HG02870 (cell line): ENCODE measurements at regions not wholly inside any gene's neighbourhood (a gene's known extent, or its start where the extent isn't known, plus 50 kb on each side); places are given as distances from the start of the nearest gene placed in this dataset.
"Not testable (repeated sequence)": the region's sequence is repeated elsewhere in the genome, so short reads cannot be mapped to it uniquely, and the experiment has no call there.

ENCODE experiments used
- ATAC-seq: cut with Tn5 transposase; IDR thresholded peaks from one replicate; pipeline ENCODE4 v1.9.1; 2021; ENCODE audit warnings: mild to moderate bottlenecking, moderate library complexity; ENCODE audit not compliant: unreplicated experiment

DNA sequence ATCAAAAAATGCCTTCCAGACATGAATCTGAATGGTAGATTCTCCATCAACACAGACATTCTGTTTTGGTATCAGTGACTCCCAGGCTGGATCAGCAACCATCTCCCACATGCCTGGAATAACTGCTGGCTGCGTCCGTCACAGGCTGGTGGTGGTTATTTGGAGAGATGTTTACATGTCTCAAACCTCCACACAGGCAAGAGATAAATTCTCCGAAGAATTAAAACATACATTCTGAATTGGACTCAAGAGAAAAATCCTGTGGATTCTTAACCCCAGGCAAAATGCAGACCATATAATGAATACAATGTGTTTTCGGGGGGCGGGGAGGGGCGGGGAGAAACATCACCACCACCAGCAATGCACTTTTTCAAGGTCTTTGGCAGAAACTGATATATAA, 108.2 kb downstream of the THBS2 start:
- no peak for ATAC-seq

DNA sequence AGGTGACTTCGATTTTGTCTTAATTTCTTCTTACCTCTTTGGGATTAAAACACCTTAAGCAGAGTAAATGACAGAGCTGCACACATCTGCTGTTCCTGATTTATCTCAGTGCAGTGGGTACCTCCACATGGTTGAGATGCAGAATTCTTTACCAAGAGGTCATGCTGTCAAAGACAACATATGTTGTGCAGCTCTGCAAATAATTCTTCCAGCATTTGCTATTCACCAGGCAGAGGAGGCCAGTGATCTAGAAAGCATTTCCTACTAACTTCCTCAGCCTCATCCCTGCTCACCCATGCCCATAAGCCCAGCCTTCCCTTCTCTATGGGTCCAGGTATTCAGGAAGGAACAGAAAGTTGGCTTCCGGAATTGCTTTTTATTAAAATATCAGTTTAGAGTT, 109.3 kb downstream of the THBS2 start:
- ATAC-seq: no peak

DNA sequence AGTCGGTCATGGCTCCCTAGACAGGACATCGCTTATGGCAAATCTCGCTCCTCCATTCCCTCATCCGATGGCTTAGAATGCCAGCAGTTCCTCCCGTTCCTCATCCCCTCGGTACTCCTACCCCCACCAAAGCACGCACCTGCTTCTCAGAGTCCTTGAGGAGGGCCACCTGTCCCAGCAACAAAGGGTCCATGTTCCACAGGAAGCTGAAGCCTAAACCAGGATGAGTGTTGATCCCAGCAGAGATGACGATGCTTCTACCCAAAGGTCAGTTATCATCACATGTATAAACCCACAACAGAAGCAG, 111.2 kb downstream of the THBS2 start:
- ATAC-seq: no peak

DNA sequence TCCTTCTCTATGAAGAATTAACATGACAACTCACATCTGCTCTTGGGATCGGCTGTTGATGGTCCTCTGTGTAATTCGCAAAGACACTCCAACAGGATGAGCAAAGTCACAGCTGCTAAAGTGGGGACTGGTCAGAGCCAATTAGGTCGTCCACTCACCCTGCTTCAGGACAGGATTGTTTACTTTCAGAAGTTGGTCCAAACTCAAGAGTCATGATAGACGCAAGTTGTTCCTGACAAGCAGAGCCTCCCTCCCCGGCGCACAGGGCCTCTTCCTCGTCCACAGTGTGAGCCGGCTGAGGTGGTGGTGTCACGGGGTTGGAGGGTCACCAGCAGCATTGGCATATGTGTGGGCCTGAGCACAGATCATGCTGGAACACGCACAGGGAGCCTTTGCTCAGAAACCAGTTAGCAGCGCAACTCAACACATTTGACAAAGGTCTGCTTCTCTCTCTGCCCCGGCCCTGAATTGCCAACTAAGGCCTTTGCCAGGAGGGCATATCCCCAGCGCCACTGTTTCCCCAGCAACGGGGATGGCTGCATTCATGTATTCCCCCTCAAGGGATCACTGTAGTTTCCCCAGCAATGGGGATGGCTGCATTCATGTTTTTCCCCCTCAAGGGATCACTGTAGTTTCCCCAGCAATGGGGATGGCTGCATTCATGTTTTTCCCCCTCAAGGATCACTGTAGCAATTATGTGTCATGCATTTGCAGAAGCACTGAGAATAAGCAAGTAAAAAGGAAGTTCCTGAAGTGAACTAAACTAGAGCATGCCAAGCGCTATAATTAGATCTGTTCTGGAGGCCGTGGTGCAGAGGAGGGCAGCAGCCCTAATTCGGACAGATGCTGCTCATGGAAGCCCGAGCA, 111.7 kb downstream of the THBS2 start:
- no peak for ATAC-seq

DNA sequence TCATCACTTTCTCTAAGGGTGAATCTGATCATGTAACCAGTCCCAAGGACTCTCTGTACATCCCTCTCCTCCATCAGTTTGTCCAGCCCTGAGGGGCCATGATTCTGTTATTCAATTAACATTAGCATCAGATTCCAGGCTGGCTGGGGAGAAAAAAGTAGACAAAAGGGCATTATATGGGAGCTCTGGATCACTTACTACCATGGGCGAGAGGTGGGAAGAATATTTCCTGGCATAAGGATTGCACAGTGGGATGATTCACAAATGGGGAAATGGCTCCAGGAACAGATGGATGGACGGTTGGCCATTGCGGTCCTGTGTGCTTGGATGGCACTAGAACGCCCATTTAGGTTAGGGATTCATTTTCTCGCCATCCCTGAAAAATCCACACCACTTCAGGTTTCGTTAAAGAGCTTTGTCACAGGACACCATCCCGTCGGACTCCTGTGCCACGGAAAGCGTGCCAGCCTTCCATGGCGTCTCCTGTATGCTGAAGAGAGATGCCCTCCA, 112.6 kb downstream of the THBS2 start:
- no peak for ATAC-seq

DNA sequence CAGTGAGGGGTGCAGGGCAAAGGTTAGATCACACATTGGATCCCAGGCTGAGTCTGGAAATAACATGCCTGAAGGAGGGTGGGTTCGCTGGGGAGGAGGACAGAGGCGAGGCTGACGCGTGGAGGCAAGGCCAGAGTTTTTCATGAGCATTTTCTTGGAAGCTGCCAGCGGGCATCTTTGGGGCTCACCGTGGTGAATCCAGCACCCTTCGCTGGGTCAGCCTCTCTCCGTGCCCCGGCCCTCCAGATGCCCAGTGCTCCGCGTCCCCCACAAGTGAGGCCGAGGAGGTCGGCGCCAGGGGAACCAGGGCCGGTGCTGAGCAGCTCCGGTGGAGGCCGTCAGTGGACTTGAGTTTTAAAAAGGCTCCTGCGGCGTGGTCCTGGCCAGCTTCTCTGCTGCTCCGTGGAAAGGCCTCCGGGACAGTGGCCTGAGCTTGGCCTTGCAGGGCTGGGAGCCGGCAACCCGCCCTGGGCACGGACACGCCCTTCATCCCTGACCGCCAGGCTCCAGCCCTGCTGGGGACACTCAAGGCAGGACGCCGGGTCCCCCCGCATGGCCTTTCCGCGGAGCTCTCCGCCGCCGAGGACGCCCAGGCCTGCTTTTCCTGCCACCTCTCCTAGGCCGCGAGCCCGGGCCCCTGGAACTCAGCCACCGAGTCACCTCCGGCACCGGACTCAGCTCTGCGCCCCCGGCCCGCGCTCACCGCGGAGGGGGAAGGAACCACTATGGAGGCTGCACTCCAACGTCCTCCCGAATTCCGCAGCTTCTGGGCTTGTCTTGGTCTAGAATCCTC, 114.3 kb downstream of the THBS2 start:
- ATAC-seq: no peak

DNA sequence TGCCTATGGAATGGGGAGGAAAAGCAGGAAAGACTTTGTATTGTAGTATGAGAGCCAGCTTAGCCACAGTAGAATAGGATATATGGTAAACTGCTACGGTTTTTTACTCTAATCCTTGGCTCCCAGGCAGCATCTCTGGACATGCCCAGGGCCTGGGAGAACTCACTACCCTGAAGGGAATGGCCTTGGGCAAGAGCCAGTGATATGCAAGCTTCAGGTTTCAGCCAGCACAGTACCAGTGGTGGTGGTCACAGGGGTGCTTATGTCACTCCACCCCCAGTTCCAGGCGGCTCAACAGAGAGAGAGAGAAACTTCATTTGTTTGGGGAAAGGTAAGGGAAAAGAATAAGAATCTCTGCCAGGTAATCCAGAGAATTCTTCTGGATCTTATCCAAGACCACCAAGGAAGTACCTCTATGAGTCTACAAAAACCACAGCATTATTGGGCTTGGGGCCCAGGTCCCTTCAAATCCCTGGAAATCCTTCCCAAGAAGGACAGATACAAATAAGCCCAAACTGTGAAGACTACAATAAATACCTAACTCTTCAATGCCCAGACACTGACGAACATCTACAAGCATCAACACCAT, 121.2 kb downstream of the THBS2 start:
- no peak for ATAC-seq

DNA sequence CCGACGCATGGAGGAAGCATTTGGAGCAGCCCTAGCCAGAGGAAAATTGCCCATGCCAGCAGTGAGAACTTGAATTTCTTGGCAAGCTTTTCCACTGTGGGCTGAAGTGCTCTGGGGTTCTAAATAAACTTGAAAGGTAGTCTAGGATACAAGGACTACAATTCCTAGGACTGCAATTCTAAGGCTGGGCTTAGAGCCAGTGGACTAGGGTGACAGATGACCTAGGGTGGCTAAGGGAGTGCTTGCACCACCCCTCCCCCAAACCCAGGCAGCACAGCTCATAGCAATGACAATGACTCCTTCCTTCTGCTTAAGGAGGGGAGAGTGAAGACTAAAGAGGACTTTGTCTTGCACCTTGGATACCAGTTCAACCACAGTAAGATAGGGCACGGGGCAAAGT, 122.3 kb downstream of the THBS2 start:
- no peak for ATAC-seq

DNA sequence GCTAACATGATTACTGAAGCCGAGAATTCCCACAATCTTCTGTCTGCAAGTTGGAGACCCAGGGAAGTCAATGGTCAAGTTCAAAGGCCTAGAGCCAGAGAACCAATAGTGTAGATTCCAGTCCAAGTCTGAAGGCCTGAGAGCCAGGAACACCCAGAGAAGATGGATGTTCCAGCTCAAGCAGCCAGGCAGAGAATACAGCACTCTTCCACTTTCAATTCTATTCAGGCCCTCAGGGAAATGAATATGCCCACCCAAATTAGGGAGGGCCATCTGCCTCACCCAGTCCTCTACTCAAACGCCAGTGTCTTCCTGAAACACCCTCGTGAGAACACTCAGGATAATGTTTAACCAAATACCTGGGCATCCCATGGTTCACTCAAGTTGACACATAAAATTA, 123.5 kb downstream of the THBS2 start:
- no peak for ATAC-seq

DNA sequence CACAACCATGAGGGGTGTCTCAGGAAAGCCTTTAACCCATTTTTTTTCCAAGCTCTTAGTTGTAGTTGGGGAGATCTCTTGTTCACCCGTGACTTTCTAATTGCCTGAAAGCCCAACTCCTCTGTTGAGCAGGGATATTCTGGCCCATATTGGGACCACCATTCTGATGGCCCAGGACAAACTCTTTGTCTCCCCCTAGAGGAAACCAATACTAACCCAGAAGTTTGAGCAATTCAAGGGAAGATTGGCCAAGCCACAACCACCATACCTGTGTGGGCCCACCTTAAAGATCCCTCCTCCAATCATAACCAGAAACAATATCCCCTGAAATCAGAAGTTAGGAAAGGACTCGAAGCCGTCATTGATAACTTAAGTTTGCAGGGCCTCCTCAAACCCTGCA, 132.6 kb downstream of the THBS2 start:
- ATAC-seq: no peak

DNA sequence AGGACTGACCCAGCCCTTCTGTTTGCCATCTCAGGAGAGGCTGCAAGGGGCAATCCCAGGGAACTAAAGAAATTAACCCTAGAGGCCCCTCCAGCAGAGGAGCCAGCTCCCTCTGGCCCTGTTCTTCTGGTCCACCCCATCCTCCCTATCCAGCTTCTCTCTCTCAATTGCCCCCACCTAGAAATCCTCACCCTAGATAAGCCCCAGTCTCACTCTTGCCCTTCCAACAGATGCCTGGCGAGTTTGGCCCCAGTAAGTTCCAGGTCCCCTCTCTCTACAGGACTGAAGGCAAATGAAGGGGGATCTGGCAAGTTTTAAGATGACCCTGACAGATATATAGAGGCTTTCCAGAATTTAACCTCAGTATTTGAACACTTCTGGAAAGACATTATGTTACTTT, 134.0 kb downstream of the THBS2 start:
- ATAC-seq: no peak

DNA sequence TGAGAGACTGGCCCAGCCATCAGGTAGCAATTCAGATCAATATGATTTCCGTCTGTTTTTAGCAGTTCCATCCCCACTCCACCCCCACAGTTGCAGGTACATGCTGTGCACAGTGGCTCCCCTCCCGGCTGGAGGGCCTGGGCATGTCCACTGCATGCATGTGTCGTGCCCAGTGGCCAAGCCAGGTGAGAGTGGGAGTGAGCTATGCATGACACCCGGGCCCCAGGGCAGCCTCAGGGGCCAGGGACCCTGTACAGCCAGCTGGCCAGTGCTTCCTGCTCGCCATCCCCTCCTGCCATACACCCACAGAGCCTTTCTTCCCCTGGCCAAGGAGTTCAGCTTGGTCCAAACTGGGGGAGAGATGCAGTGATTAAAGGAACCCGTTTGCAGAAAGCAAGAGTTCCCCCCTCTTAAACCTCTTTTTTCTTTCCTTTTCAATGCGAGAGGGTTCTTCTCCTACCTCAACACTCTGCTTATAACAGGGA, 135.3 kb downstream of the THBS2 start:
- no peak for ATAC-seq

DNA sequence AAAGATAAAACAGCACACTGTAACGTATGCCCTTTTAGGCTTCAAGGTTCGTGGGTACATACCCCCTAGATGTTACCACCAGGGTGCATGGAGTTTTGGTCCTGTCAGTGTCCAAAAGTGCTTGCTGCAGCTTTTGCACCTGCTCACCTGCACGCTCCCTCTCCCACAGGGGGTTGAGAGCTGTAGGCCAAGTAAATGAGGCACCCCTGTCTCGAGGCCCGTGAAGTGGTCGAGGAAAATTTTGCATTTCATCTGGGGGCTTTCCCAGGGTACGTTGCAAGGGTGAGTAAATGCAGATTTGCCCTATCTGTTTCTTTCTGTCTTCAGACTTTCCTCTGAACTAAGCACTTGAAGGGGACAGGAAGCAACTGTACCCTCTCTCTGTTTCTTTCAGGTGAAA, 136.0 kb downstream of the THBS2 start:
- ATAC-seq: no peak

DNA sequence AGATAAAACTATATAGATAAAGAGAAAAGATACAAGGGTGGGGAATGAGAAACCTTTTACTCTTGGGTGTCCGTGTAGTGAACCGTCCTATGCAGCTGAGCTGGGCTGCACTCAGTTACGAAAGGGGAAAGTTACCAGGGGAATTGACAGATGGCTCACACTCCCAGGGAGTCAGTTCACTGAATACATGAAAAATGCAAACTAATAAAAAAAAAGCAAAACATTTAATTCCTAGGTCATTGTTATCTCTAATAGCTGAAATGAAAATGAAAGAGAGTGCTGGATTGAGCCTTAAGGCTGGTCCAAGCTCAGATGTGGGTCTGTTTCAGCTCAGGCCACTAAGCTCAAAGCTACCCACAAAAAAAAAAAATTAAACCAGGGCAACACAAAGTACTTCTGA, 138.0 kb downstream of the THBS2 start:
- peak; percentile 29 for ATAC-seq

DNA sequence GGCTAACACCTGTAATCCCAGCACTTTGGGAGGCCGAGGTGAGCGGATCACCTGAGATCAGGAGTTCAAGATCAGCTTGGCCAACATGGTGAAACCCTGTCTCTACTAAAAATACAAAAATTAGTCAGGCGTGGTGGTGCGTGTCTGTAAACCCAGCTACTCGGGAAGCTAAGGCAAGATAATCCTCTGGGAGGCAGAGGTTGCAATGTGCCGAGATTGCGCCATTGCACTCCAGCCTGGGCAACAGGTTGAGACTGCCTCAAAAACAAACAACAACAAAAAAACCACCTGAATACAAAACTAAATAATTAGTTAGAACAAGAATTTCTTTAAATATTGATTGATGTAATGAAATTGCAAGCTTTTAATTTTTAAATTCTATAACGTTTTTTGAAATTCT, 139.0 kb downstream of the THBS2 start:
- not testable (repeated sequence) for ATAC-seq

DNA sequence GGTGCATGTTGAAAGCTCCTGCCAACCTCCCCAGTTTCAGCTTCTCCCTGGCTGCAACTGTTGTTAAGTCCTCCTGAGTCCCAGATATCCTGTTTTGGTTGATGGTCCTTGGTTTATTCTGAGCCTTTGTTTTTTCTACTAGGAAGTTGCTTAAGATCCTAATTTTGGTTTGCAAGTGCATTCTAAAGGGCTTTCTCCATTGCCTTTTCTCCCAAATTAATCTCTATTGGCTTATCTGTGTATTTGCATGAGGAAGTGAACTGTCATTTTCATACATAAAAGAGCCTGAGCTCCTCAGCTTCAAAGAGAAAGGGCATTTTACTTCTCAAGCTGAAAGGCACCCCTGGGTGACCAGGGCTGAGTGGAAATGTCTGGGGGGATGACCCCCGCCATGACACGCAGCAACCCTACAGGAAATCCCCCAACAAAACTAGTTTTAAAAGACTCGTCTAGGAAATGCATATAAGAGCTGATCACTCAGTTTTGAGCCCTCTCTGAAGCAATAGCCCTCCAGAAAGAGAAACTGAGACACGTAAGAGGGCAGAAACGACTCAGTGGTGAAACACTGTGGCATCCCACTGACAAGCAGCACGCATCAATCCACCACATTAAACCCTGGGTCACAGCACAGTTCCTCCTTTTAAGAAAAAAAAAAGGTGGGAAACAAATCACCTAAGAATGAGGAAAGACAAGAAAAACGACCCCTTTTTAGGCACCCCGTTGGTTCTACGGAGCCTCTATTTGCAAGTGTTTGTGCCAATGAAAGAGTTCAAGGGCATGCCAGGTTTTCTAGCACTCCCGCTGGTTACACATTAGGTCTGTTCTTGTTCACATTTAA, 140.9 kb downstream of the THBS2 start:
- peak; percentile 88 for ATAC-seq

DNA sequence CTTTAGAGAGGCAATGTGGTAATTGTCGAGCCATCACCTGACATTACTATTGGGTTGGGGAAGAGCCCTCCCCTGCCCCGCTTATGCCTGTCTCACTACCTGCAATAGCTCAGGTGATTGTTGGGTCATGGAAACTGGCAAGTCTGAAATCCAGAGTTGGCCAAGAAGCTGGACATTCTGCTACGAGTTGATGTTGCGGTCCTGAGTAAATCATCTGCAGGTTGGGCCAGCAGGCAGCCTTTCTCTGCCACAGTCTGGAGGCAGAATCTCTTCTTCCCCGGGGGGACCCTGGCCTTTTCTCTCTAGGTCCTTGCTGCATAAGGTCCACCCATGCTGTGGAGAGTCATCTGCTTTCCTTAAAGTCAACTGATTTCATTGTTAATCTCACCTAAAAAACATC, 142.4 kb downstream of the THBS2 start:
- no peak for ATAC-seq

DNA sequence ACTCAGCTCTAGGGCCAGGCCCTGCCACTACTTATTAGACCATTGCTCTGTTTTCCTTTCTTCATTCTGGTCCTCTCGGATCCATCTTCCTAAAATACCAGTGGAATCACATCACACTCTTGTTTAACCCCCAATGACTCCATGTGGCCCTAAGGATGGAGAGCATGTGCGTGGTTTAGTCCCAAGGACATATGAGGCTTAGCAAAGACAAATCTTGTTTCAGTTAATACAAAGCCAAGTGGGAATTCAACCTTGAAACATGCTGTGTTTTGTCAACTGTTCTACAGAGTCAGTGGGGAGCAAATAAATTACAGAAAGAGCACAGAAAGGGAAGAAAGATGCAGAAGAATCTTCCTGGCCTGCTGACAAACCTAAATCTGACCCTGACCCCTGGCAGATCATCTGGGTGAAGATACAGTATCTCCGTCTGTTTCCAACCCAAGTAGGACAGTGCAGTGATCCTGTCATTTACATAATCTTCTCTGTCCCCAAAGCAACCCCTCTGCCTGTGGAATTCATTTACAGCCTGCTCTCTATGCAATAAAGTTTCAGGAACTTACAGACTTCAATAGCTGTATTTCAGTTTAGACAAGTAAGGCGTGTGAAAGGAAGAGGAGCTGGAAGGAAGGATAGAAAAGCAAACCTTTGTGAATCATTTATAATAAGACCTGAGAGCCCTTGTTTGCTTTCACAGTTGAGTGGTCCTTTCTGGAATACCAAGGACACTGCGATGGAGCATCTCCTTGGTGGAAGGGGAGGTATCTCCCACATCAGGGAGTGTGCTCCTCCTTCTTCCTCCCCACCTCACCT, 144.0 kb downstream of the THBS2 start:
- no peak for ATAC-seq

DNA sequence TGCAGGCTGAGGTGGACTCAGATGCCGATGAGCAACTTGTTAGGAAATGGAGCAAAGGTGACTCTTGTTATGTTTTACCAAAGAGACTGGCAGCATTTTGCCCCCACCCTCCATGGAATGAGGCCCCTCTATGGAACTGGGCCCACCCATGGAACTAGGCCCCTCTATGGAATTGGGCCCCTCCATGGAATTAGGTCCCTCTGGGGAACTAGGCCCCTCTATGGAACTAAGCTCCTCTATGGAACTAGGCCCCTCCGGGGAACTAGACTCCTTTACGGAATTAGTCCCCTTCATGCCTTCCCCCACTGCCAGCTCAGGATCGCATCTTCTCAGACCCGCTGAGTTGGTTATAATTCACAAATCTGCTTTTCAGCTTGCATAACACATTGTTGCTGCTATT, 144.9 kb downstream of the THBS2 start:
- no peak for ATAC-seq

DNA sequence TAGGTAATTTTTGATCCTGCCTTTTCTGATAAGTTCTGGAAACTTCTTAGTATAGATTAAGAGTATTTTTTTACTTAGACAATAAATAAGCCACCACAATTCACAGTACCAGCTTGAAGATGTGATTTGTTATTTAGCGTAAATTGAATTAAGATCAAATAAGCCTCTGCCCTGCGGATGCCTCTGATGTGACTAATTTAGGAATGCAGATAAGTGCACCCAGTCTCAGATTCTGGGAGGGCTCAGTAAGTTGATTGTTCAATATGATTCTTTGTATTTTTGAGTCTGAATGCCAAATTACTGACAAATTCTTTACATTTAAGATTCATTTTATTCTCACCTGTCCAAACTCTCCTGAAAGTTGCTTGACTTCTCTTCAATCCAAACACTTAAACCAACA, 147.5 kb downstream of the THBS2 start:
- no peak for ATAC-seq
